Pancreas (tissue), 10 donors: ENCODE measurements at regions not wholly inside any gene's neighbourhood (a gene's known extent, or its start where the extent isn't known, plus 50 kb on each side); places are given as distances from the start of the nearest gene placed in this dataset.
"Not testable (repeated sequence)": the region's sequence is repeated elsewhere in the genome, so short reads cannot be mapped to it uniquely, and the experiment has no call there.

Experiments used
- ATAC-seq, 4 donors: fragments of 200-7000 bp; cut with Tn5 transposase; one replicate each; pipeline versions ENCODE4 v1.8.0 to v1.9.1; 2020; ENCODE audit warnings: mild to moderate bottlenecking in 4 of 4, moderate library complexity in 4 of 4
- DNase-seq, 6 donors: peaks; one replicate each; pipeline ENCODE4 v3.0.0-alpha.2; 2020
- FAIRE-seq: peaks from 2 replicates; lab custom pipeline; 2012; peaks lifted over from hg19 to GRCh38; lab: Jason Lieb, UNC
- H3K27ac ChIP-seq, 4 donors: fragments of 200-600 bp; sonication (generic); 1 replicate in 3 of 4; 2 replicates in 1 of 4; pipeline versions ENCODE4 v1.5.0 to v1.8.0; 2020
- H3K27me3 ChIP-seq, 4 donors: fragments of 200-600 bp; one replicate each; pipeline ENCODE4 v1.8.0; 2021
- H3K36me3 ChIP-seq, 3 donors: fragments of 200-600 bp; sonication (generic) in 1 of 3; one replicate each; pipeline versions ENCODE4 v1.5.0 to v1.8.0; 2020 to 2021
- H3K4me1 ChIP-seq, 3 donors: fragments of 200-600 bp; one replicate each; pipeline ENCODE4 v1.8.0; 2021
- H3K4me3 ChIP-seq, 4 donors: fragments of 200-600 bp; sonication (generic) in 2 of 4; one replicate each; pipeline versions ENCODE4 v1.5.0 to v1.8.0; 2020 to 2021
- H3K9me3 ChIP-seq, 4 donors: fragments of 200-600 bp; one replicate each; pipeline ENCODE4 v1.8.0; 2021
- CTCF ChIP-seq, 4 donors: fragments of 200-600 bp; sonication (generic) in 3 of 4; IDR thresholded peaks; one replicate each; pipeline versions ENCODE4 v1.5.0 to v1.8.0; 2021; ENCODE audit warnings: antibody characterized with exemption in 4 of 4
- WGBS, 2 donors: extraction: QIAGEN DNeasy Blood & Tissue Kit; methylation state at CpG; one replicate each; pipeline ENCODE4 v1.1.7; 2013; 5-methylcytosine and 5-hydroxymethylcytosine counted together
- intact Hi-C, 3 donors: fragments of 100-400 bp; cut with DNase I; formaldehyde crosslinking; loops; one replicate each; pipeline versions ENCODE4 v1.11.1 to v1.14.2; 2022
- donor health status: healthy with polysubstance abuse.
- donor health status: DM: no; HTN: no; CAD: no; lungs with moderate emphysema.
- donor health status: DM: no; HTN: no; CAD: no.
- donor health status: control.
- donor health status: control.
- donor health status: Bipolar disorder and iron deficiency.
- donor health status: DM: yes; HTN: yes; CAD: no.
- donor health status: DM: no; HTN: no; CAD: no.
- donor health status: DM: no; HTN: no; CAD: no.
- donor health status: DM: yes; HTN: yes; CAD: no.

- no peak for DNase-seq
- no peaks in the 10 kb centered on the region for H3K4me1 ChIP-seq
Observed at GRCh38 chr7:34227525-34227924, 322.2 kb downstream of the BMPER start.

GRCh38 chr7:34235101-34235500, 329.8 kb downstream of the BMPER start:
- 64 to 73% methylated on average over 5 of the region's 5 CpGs for WGBS, 2 donors
- FAIRE-seq, intact Hi-C loops: not testable (repeated sequence)

More at GRCh38 chr7:34227525-34227924, 322.2 kb downstream of the BMPER start:
- FAIRE-seq = no peak
- Histone ChIP-seq H3K4me3 (no peak overlapping the region), H3K27ac (no peak overlapping the region), H3K9me3 (no peaks in the 10 kb centered on the region), H3K27me3 (no peaks in the 10 kb centered on the region), H3K36me3 (no peaks in the 10 kb centered on the region)
- ATAC-seq = no peak
- 28 to 40% methylated on average over 3 of the region's 3 CpGs for WGBS, 2 donors
- intact Hi-C loops = no loop called here
- TF ChIP-seq CTCF (IDR thresholded peaks at IDR 0.05) = no peak

GRCh38 chr7:34236057-34236456, 330.7 kb downstream of the BMPER start:
- intact Hi-C loops = no loop called here
- no peak for TF ChIP-seq CTCF (IDR thresholded peaks at IDR 0.05)
- H3K4me3 ChIP-seq = no peak overlapping the region
- DNase-seq (no peak), ATAC-seq (no peak), FAIRE-seq (no peak)
- no peaks in the 10 kb centered on the region for H3K4me1 ChIP-seq
- no peaks in the 10 kb centered on the region for H3K9me3 ChIP-seq
- H3K27ac ChIP-seq = no peak overlapping the region
- H3K36me3 ChIP-seq = no peaks in the 10 kb centered on the region
- WGBS, 2 donors = 82 to 85% methylated on average over 2 of the region's 2 CpGs
- H3K27me3 ChIP-seq = no peaks in the 10 kb centered on the region

More at GRCh38 chr7:34235101-34235500, 329.8 kb downstream of the BMPER start:
- H3K4me1 ChIP-seq, ATAC-seq, H3K27me3 ChIP-seq, H3K27ac ChIP-seq, H3K9me3 ChIP-seq, DNase-seq, H3K4me3 ChIP-seq, H3K36me3 ChIP-seq: not testable (repeated sequence)

- Histone ChIP-seq H3K4me1 (no peaks in the 10 kb centered on the region), H3K9me3 (no peaks in the 10 kb centered on the region), H3K36me3 (no peaks in the 10 kb centered on the region), H3K27ac (no peak overlapping the region), H3K27me3 (no peaks in the 10 kb centered on the region), H3K4me3 (no peak overlapping the region)
- WGBS, 2 donors = 52 to 83% methylated on average over 2 of the region's 2 CpGs
- no peak for FAIRE-seq
- ATAC-seq = no peak
- DNase-seq = no peak
- TF ChIP-seq CTCF (IDR thresholded peaks at IDR 0.05) = no peak
- intact Hi-C loops = no loop called here
Observed at GRCh38 chr7:34236839-34237492, 331.6 kb downstream of the BMPER start.

- 32% methylated on average over 1 of the region's 1 CpG for WGBS, 2 donors
- ATAC-seq = no peak
Observed at GRCh38 chr7:34237493-34237849, 332.1 kb downstream of the BMPER start.

More at GRCh38 chr7:34237493-34237849, 332.1 kb downstream of the BMPER start:
- no peak overlapping the region for H3K4me3 ChIP-seq
- no peaks in the 10 kb centered on the region for H3K4me1 ChIP-seq
- H3K27me3 ChIP-seq = no peaks in the 10 kb centered on the region
- no peaks in the 10 kb centered on the region for H3K36me3 ChIP-seq
- DNase-seq (no peak), FAIRE-seq (no peak)
- intact Hi-C loops = no loop called here
- no peak overlapping the region for H3K27ac ChIP-seq
- H3K9me3 ChIP-seq = no peaks in the 10 kb centered on the region
- no peak for TF ChIP-seq CTCF (IDR thresholded peaks at IDR 0.05)
